NB4 (cell line): ENCODE measurements at regions not wholly inside any gene's neighbourhood (a gene's known extent, or its start where the extent isn't known, plus 50 kb on each side); places are given as distances from the start of the nearest gene placed in this dataset.

Experiments used
- DNase-seq: peaks from one replicate; pipeline ENCODE4 v3.0.0; 2010; ENCODE audit warnings: low read depth
- H3K4me3 ChIP-seq: one replicate; pipeline ENCODE4 v1.5.1; 2011; ENCODE audit warnings: mild to moderate bottlenecking, low read depth, low read length, moderate library complexity
- CTCF ChIP-seq: IDR thresholded peaks from one replicate; pipeline ENCODE4 v1.5.1; 2012; ENCODE audit warnings: low read depth, low read length
- MAX ChIP-seq: IDR thresholded peaks from 2 replicates; pipeline ENCODE4 v1.6.1; 2011; ENCODE audit warnings: low read depth, low read length
- MYC ChIP-seq: IDR thresholded peaks from 2 replicates; pipeline ENCODE4 v1.6.1; 2011; ENCODE audit warnings: low read depth, low read length
- POLR2A ChIP-seq: IDR thresholded peaks from 2 replicates; pipeline ENCODE4 v1.6.1; 2011; ENCODE audit warnings: mild to moderate bottlenecking; ENCODE audit not compliant: insufficient read length; ENCODE audit errors: extremely low read depth

- H3K4me3 ChIP-seq, result no peak overlapping the region
Measured at GRCh38 chr5:133818869-133819600, 149.4 kb downstream of the C5orf15 start.

GRCh38 chr5:133818031-133818431, 150.4 kb downstream of the C5orf15 start:
- H3K4me3 ChIP-seq, result no peak overlapping the region
- DNase-seq, result no peak
- TF ChIP-seq POLR2A, result no peak
- TF ChIP-seq CTCF, result no peak
- no peak for TF ChIP-seq MAX
- TF ChIP-seq MYC, result no peak

More at GRCh38 chr5:133818869-133819600, 149.4 kb downstream of the C5orf15 start:
- no peak for TF ChIP-seq CTCF
- TF ChIP-seq MAX, result no peak
- TF ChIP-seq POLR2A, result no peak
- TF ChIP-seq MYC, result no peak
- DNase-seq, result no peak

GRCh38 chr5:133817456-133817855, 151.0 kb downstream of the C5orf15 start:
- H3K4me3 ChIP-seq, result no peak overlapping the region
- no peak for TF ChIP-seq MAX
- no peak for TF ChIP-seq CTCF
- no peak for TF ChIP-seq POLR2A
- TF ChIP-seq MYC, result no peak
- no peak for DNase-seq

GRCh38 chr5:133816791-133817190, 151.6 kb downstream of the C5orf15 start:
- DNase-seq, result no peak
- TF ChIP-seq MAX (no peak), POLR2A (no peak), MYC (no peak), CTCF (no peak)
- H3K4me3 ChIP-seq, result no peak overlapping the region

- no peak for DNase-seq
- H3K4me3 ChIP-seq, result no peak overlapping the region
- TF ChIP-seq MAX, result no peak
- TF ChIP-seq POLR2A, result no peak
- TF ChIP-seq MYC, result no peak
- no peak for TF ChIP-seq CTCF
Measured at GRCh38 chr5:133814152-133814551, 154.3 kb downstream of the C5orf15 start.
